ENCODE measurements at regions not wholly inside any gene's neighbourhood (a gene's known extent, or its start where the extent isn't known, plus 50 kb on each side); places are given as distances from the start of the nearest gene placed in this dataset.

DNA sequence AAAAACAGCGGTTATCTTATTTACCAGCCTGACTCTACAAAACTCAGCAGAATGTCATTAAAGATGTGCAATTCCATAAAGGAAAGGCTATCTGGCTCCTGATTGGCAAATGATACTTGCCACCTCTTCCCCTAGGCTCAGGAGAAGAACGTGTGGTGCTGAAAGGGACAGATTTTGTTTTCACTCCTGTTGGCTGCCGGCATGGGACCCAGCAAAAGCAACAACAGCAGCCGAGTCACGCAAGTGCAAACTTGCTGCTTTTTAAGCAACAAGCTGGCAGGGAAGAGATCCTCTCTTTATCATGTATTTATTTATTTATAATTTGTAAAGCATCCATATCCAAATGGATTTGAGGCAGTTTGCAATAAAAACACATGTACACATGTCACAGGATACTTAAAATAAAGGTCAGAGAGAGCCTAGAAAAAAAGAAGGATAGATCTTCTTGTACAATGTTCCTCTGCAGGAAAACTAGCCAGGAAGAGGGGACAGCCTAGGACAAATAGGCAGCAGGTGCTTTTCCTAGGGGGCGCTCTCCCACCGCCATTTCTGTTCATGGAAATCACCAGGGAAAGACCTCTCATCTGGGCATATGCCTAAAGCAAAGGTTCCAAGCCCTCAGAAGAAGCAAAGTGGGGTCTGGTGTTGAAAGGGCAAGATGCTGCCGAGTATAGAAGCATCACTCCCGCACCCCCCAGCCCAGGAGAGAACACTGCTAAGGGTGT, 799.3 kb downstream of the BCL11A start:
- Histone ChIP-seq H3K79me1 (ENCODE audit: low read depth, low read length) (no peaks in the 10 kb centered on the region), H3K79me2 (ENCODE audit: control insufficient read depth in 1 of 2, insufficient read depth in 2 of 2, low read length in 2 of 2) (no peaks in the 10 kb centered on the region), H3K9ac (replicated peaks in 1 of 4; ENCODE audit: extremely low read depth in 1 of 4, low read depth in 3 of 4, low read length in 3 of 4) (no peak overlapping the region), H2BK12ac (ENCODE audit: low read depth, low read length) (no peak overlapping the region), H2AK5ac (ENCODE audit: low read depth, low read length) (no peak overlapping the region), H3K56ac (replicated peaks; ENCODE audit: insufficient read length, low read depth, low read length) (no peak overlapping the region), H4K91ac (replicated peaks; ENCODE audit: insufficient read length, low read length) (no peak overlapping the region), H4K8ac (ENCODE audit: extremely low read depth, insufficient read depth, low read length) (no peak overlapping the region), H2BK15ac (ENCODE audit: low read length) (no peak overlapping the region), H2BK5ac (ENCODE audit: low read depth, low read length) (no peak overlapping the region), H2BK120ac (replicated peaks; ENCODE audit: low read depth, low read length) (no peak overlapping the region), H2BK20ac (ENCODE audit: low read length) (no peak overlapping the region), H3K4me3 (ENCODE audit: extremely low read depth in 1 of 4, insufficient read depth in 2 of 4, low read depth in 3 of 4, low read length in 4 of 4) (no peak overlapping the region), H3K23ac (ENCODE audit: insufficient read length) (no peak overlapping the region), H3K9me3 (ENCODE audit: insufficient read depth in 2 of 2, low read depth in 1 of 2, low read length in 1 of 2) (no peaks in the 10 kb centered on the region), H2AFZ (ENCODE audit: low read length) (no peak overlapping the region), H3K4ac (replicated peaks; ENCODE audit: insufficient read length, low read depth, low read length) (no peak overlapping the region), H3K14ac (ENCODE audit: insufficient read length) (no peak overlapping the region), H3K27me3 (replicated peaks in 1 of 4; ENCODE audit: control insufficient read depth in 3 of 4, extremely low read depth in 1 of 4, insufficient read depth in 3 of 4, low read length in 3 of 4) (no peaks in the 10 kb centered on the region), H3K4me1 (replicated peaks in 1 of 4; ENCODE audit: control insufficient read depth in 3 of 4, insufficient read depth in 4 of 4, low read length in 3 of 4) (no peaks in the 10 kb centered on the region), H4K20me1 (replicated peaks in 1 of 2; ENCODE audit: control insufficient read depth in 1 of 2, insufficient read depth in 2 of 2, low read length in 2 of 2) (no peaks in the 10 kb centered on the region), H3K23me2 (ENCODE audit: low read depth, low read length) (no peaks in the 10 kb centered on the region; the same call in 1 of the 2 replicates), H4K5ac (ENCODE audit: insufficient read length, low read depth, low read length) (no peak overlapping the region), H3K4me2 (ENCODE audit: insufficient read depth in 1 of 2, low read depth in 2 of 2, low read length in 2 of 2) (no peak overlapping the region), H3K36me3 (ENCODE audit: control insufficient read depth in 2 of 4, insufficient read depth in 4 of 4, low read length in 3 of 4) (no peaks in the 10 kb centered on the region), H3K18ac (ENCODE audit: extremely low read depth, low read length) (no peak overlapping the region), H3K27ac (ENCODE audit: low read depth, low read length) (no peak overlapping the region)
- ChIA-PET POLR2A (ENCODE audit: partially characterized antibody) (no interaction called here), CTCF (ENCODE audit: partially characterized antibody) (interaction anchor here (0.6 to 2.4 kb wide), 11 partner anchors 8 to 392 kb away, joined by 3 to 6 read pairs (median 3); no protein-coding TSS in a partner anchor)
- TF ChIP-seq, protein P1, sequence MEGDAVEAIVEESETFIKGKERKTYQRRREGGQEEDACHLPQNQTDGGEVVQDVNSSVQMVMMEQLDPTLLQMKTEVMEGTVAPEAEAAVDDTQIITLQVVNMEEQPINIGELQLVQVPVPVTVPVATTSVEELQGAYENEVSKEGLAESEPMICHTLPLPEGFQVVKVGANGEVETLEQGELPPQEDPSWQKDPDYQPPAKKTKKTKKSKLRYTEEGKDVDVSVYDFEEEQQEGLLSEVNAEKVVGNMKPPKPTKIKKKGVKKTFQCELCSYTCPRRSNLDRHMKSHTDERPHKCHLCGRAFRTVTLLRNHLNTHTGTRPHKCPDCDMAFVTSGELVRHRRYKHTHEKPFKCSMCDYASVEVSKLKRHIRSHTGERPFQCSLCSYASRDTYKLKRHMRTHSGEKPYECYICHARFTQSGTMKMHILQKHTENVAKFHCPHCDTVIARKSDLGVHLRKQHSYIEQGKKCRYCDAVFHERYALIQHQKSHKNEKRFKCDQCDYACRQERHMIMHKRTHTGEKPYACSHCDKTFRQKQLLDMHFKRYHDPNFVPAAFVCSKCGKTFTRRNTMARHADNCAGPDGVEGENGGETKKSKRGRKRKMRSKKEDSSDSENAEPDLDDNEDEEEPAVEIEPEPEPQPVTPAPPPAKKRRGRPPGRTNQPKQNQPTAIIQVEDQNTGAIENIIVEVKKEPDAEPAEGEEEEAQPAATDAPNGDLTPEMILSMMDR (IDR thresholded peaks at IDR 0.05; ENCODE audit: control extremely low read depth in 1 of 3, insufficient read depth in 1 of 3, low read depth in 1 of 3, low read length in 3 of 3) = peak; percentile 58 to 74 (median 64)
- no peak for TF ChIP-seq NANOG (IDR thresholded peaks at IDR 0.05; ENCODE audit: insufficient read depth, low read depth, low read length, poor library complexity, severe bottlenecking)
- TF ChIP-seq JUND (IDR thresholded peaks at IDR 0.05; ENCODE audit: low read length) = no peak
- no peak for TF ChIP-seq TAF1 (IDR thresholded peaks at IDR 0.05; ENCODE audit: low read depth, low read length)
- no peak for TF ChIP-seq EP300 (IDR thresholded peaks at IDR 0.05; ENCODE audit: borderline replicate concordance in 1 of 2, low read depth in 2 of 2, low read length in 2 of 2)
- TF ChIP-seq SP4 (IDR thresholded peaks at IDR 0.05; ENCODE audit: low read length) = no peak
- peak; percentile 83 for TF ChIP-seq YY1 (IDR thresholded peaks at IDR 0.05; ENCODE audit: low read depth, low read length)
- TF ChIP-seq RAD21 (IDR thresholded peaks at IDR 0.05 in 1 of 2, conservative IDR thresholded peaks at IDR 0.05 in 1 of 2; ENCODE audit: low read depth in 2 of 2, low read length in 2 of 2) = peak; percentile 70 to 77
- DNase-seq (ENCODE audit: low read depth in 1 of 2, low spot score in 2 of 2) (peak in 1 of 2 experiments; percentile 82), FAIRE-seq (no peak)
- 74% methylated on average over 9 of the region's 9 CpGs; no CpG with 5 or more reads in 1 of the 2 experiments for WGBS, 2 experiments (ENCODE audit: extremely low coverage in 1 of 2, insufficient coverage in 1 of 2, insufficient read length in 1 of 2, insufficient replicate concordance in 2 of 2, low coverage in 1 of 2, low lambda C conversion rate in 2 of 2, missing lambda C conversion rate in 1 of 2)
